H9 (cell line): ENCODE measurements at regions not wholly inside any gene's neighbourhood (a gene's known extent, or its start where the extent isn't known, plus 50 kb on each side); places are given as distances from the start of the nearest gene placed in this dataset.
"Not testable (repeated sequence)": the region's sequence is repeated elsewhere in the genome, so short reads cannot be mapped to it uniquely, and the experiment has no call there.

ENCODE experiments used
- DNase-seq: peaks from one replicate; pipeline ENCODE4 v3.0.0-alpha.2; 2017
- H2AFZ ChIP-seq: one replicate; pipeline ENCODE4 v1.6.1; 2013; ENCODE audit warnings: mild to moderate bottlenecking, low read length, control low read depth, moderate library complexity
- H2AK5ac ChIP-seq: 2 replicates; pipeline ENCODE4 v1.6.1; 2013; ENCODE audit warnings: low read length, control low read depth, mixed read lengths; ENCODE audit not compliant: insufficient read length
- H2BK120ac ChIP-seq: one replicate; pipeline ENCODE4 v1.6.1; 2013; ENCODE audit warnings: low read depth, mild to moderate bottlenecking, low read length, control low read depth, inconsistent platforms; ENCODE audit not compliant: poor library complexity, severe bottlenecking
- H2BK12ac ChIP-seq: 2 replicates; pipeline ENCODE4 v1.6.1; 2013; ENCODE audit warnings: low read length, control low read depth, mixed read lengths, low read depth; ENCODE audit not compliant: insufficient read length
- H2BK15ac ChIP-seq: 2 replicates; pipeline ENCODE4 v1.6.1; 2013; ENCODE audit warnings: low read depth, low read length, control low read depth
- H2BK20ac ChIP-seq: one replicate; pipeline ENCODE4 v1.6.1; 2013; ENCODE audit warnings: low read depth, mild to moderate bottlenecking, low read length, control low read depth, inconsistent platforms; ENCODE audit not compliant: poor library complexity, severe bottlenecking
- H2BK5ac ChIP-seq: 2 replicates; pipeline ENCODE4 v1.6.1; 2013; ENCODE audit warnings: low read length, control low read depth, mixed read lengths; ENCODE audit not compliant: insufficient read length
- H3K14ac ChIP-seq: 2 replicates; pipeline ENCODE4 v1.6.1; 2013; ENCODE audit warnings: low read length, control low read depth; ENCODE audit not compliant: insufficient read depth
- H3K18ac ChIP-seq: 2 replicates; pipeline ENCODE4 v1.6.1; 2013; ENCODE audit warnings: low read depth, mild to moderate bottlenecking, mixed read lengths, low read length, control low read depth; ENCODE audit not compliant: insufficient read length
- H3K23ac ChIP-seq: 2 replicates; pipeline ENCODE4 v1.6.1; 2013; ENCODE audit warnings: low read length, control low read depth, mixed read lengths, low read depth; ENCODE audit not compliant: insufficient read length
- H3K23me2 ChIP-seq: 2 replicates; pipeline ENCODE4 v1.6.1; 2013; ENCODE audit warnings: low read depth, mild to moderate bottlenecking, mixed read lengths, low read length, control low read depth; ENCODE audit not compliant: insufficient read length, poor library complexity, severe bottlenecking
- H3K27ac ChIP-seq: 2 replicates; pipeline ENCODE4 v1.5.1; 2013; ENCODE audit warnings: low read length, control low read depth, mixed read lengths, low read depth; ENCODE audit not compliant: insufficient read length
- H3K27me3 ChIP-seq: 2 replicates; pipeline ENCODE4 v1.6.1; 2013; ENCODE audit warnings: low read length, control low read depth, inconsistent platforms; ENCODE audit not compliant: insufficient read depth
- H3K4ac ChIP-seq: 2 replicates; pipeline ENCODE4 v1.6.1; 2013; ENCODE audit warnings: low read depth, mild to moderate bottlenecking, control low read depth, inconsistent platforms, low read length, moderate library complexity
- H3K4me1 ChIP-seq: 2 replicates; pipeline ENCODE4 v1.6.1; 2013; ENCODE audit warnings: low read length, control low read depth, inconsistent platforms; ENCODE audit not compliant: insufficient read depth
- H3K4me2 ChIP-seq: 2 replicates; pipeline ENCODE4 v1.6.1; 2013; ENCODE audit warnings: low read length, control low read depth, mixed read lengths; ENCODE audit not compliant: insufficient read length, insufficient read depth
- H3K56ac ChIP-seq: 2 replicates; pipeline ENCODE4 v1.6.1; 2013; ENCODE audit warnings: low read depth, mild to moderate bottlenecking, mixed read lengths, low read length, control low read depth; ENCODE audit not compliant: insufficient read length
- H3K79me1 ChIP-seq: 2 replicates; pipeline ENCODE4 v1.6.1; 2013; ENCODE audit warnings: low read depth, mild to moderate bottlenecking, moderate library complexity, low read length, control low read depth, inconsistent platforms; ENCODE audit not compliant: insufficient read depth, poor library complexity, severe bottlenecking
- H3K79me2 ChIP-seq: 2 replicates; pipeline ENCODE4 v1.6.1; 2013; ENCODE audit warnings: low read length, control low read depth, inconsistent platforms; ENCODE audit not compliant: insufficient read depth
- H3K9ac ChIP-seq: 2 replicates; pipeline ENCODE4 v1.6.1; 2013; ENCODE audit warnings: low read length, control low read depth, mixed read lengths; ENCODE audit not compliant: insufficient read length; ENCODE audit errors: extremely low read depth
- H3K9me3 ChIP-seq: one replicate; pipeline ENCODE4 v1.6.1; 2013; ENCODE audit warnings: low read depth, low read length, inconsistent platforms; ENCODE audit not compliant: control insufficient read depth
- H3T11ph ChIP-seq: one replicate; pipeline ENCODE4 v1.6.1; 2013; ENCODE audit warnings: mild to moderate bottlenecking, low read length, control low read depth, inconsistent platforms
- H4K20me1 ChIP-seq: one replicate; pipeline ENCODE4 v1.6.1; 2013; ENCODE audit not compliant: control insufficient read depth, insufficient read length, insufficient read depth
- H4K5ac ChIP-seq: 2 replicates; pipeline ENCODE4 v1.6.1; 2013; ENCODE audit warnings: low read depth, mild to moderate bottlenecking, mixed read lengths, low read length, control low read depth; ENCODE audit not compliant: insufficient read length
- H4K8ac ChIP-seq: replicated peaks from 2 replicates; pipeline ENCODE4 v1.6.1; 2013; ENCODE audit warnings: low read length, control low read depth, mixed read lengths, low read depth; ENCODE audit not compliant: insufficient read length
- H4K91ac ChIP-seq: 2 replicates; pipeline ENCODE4 v1.6.1; 2013; ENCODE audit warnings: low read depth, mild to moderate bottlenecking, moderate library complexity, mixed read lengths, low read length, control low read depth; ENCODE audit not compliant: insufficient read length
- H3K27ac Mint-ChIP-seq, 3 experiments: 2 replicates in 2 of 3; 3 replicates in 1 of 3; pipeline ENCODE4 v1.8.0; 2020 to 2021; ENCODE audit warnings: mixed read lengths in 3 of 3, mild to moderate bottlenecking in 1 of 3, moderate library complexity in 1 of 3
- H3K27me3 Mint-ChIP-seq: 2 replicates; pipeline ENCODE4 v1.8.0; 2021; ENCODE audit warnings: low read depth, mild to moderate bottlenecking, moderate library complexity, mixed read lengths
- H3K36me3 Mint-ChIP-seq, 3 experiments: 2 replicates in 2 of 3; 3 replicates in 1 of 3; pipeline ENCODE4 v1.8.0; 2020 to 2021; ENCODE audit warnings: low read depth in 3 of 3, mixed read lengths in 3 of 3; ENCODE audit not compliant: insufficient read depth in 1 of 3
- H3K4me1 Mint-ChIP-seq, 2 experiments: 2 replicates each; pipeline ENCODE4 v1.8.0; 2020; ENCODE audit warnings: mixed read lengths in 2 of 2
- H3K4me3 Mint-ChIP-seq, 2 experiments: 2 replicates in 1 of 2; 3 replicates in 1 of 2; pipeline ENCODE4 v1.8.0; 2020 to 2021; ENCODE audit warnings: mild to moderate bottlenecking in 2 of 2, mixed read lengths in 2 of 2, moderate library complexity in 1 of 2
- H3K9me3 Mint-ChIP-seq, 2 experiments: 2 replicates in 1 of 2; 3 replicates in 1 of 2; pipeline ENCODE4 v1.8.0; 2020; ENCODE audit warnings: mild to moderate bottlenecking in 2 of 2, mixed read lengths in 2 of 2, moderate library complexity in 1 of 2
- WGBS: extraction: QIAGEN DNeasy Blood & Tissue Kit; methylation state at CpG from one replicate; pipeline ENCODE4 v1.1.7; 2013; ENCODE audit warnings: missing lambda C conversion rate, low lambda C conversion rate, mixed read lengths; ENCODE audit not compliant: insufficient read length; ENCODE audit errors: extremely low coverage; 5-methylcytosine and 5-hydroxymethylcytosine counted together
- TF ChIP-seq, protein P1 (sequence below): fragments of 200-600 bp; sonication (generic); conservative IDR thresholded peaks from 3 replicates; pipeline ENCODE4 v1.8.0; 2021; ENCODE audit warnings: antibody characterized with exemption, mild to moderate bottlenecking

DNA sequence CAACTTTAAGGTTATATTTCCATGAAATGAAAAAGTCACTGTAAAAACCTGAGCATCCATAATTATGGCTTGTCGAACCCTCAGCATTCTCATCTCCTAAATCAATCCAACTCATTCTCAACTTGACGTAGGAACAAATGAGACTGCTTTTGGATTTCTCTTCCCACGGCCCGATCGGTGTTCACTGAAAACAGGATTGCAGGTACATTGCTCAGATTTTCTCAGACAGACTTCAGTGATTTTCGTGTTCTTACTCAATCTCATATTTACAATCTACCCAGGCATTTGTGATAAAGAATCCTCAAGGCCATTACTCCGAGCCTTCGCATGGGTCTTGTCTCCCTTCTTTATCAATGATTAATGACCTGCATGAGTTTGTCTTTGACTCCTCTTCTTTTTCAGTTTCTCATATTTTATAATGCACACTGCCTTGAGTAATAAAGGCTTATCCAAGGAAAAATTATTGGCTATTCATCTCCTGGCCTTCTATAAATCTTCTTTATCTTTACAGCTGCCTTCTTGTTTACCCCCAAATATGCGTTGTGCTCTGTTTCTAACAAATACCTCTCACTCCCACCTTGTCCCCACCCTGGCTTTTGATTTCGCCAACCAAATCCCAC is 90.4 kb upstream of the MYO3A start:
- H4K8ac ChIP-seq: no peak overlapping the region

DNA sequence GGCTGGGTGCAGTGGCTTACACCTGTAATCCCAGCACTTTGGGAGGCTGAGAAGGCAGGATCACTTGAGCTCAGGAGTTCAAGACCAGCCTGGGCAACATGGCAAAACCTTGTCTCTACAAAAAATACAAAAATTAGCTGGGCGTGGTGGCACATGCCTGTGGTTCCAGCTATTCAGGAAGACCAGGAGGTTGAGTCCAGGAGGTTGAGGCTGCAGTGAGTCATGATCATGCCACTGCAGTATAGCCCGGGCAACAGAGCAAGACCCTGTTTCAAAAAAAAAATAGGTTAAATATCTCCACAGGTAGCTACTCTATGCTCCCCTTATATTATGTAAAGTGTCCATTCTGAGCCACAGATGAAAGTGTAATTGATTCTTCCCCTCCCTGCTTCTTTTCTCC is 89.3 kb upstream of the MYO3A start:
- H3K27me3 Mint-ChIP-seq, H3K27ac Mint-ChIP-seq, H3K23ac ChIP-seq: not testable (repeated sequence)

More for the DNA sequence above, 90.4 kb upstream of the MYO3A start:
- no peaks in the 10 kb centered on the region for H3K79me2 ChIP-seq
- H3K14ac ChIP-seq: no peak overlapping the region
- H2BK120ac ChIP-seq: no peak overlapping the region
- no peak overlapping the region for H4K5ac ChIP-seq
- H2BK12ac ChIP-seq: no peak overlapping the region
- DNase-seq: no peak
- H3K4me1 ChIP-seq: no peaks in the 10 kb centered on the region
- H3K9ac ChIP-seq: no peak overlapping the region
- no peak overlapping the region for H3K18ac ChIP-seq
- H3K27ac Mint-ChIP-seq: no peak overlapping the region
- no peak overlapping the region for H3K27ac ChIP-seq
- TF ChIP-seq, protein P1, sequence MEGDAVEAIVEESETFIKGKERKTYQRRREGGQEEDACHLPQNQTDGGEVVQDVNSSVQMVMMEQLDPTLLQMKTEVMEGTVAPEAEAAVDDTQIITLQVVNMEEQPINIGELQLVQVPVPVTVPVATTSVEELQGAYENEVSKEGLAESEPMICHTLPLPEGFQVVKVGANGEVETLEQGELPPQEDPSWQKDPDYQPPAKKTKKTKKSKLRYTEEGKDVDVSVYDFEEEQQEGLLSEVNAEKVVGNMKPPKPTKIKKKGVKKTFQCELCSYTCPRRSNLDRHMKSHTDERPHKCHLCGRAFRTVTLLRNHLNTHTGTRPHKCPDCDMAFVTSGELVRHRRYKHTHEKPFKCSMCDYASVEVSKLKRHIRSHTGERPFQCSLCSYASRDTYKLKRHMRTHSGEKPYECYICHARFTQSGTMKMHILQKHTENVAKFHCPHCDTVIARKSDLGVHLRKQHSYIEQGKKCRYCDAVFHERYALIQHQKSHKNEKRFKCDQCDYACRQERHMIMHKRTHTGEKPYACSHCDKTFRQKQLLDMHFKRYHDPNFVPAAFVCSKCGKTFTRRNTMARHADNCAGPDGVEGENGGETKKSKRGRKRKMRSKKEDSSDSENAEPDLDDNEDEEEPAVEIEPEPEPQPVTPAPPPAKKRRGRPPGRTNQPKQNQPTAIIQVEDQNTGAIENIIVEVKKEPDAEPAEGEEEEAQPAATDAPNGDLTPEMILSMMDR: no peak
- H3K27me3 Mint-ChIP-seq: peaks cover 1% of the 10 kb centered on the region; the same call in 1 of the 2 replicates
- no peak overlapping the region for H2BK5ac ChIP-seq
- no peak overlapping the region for H2AFZ ChIP-seq
- no CpG with 5 or more reads among the region's 10 CpGs for WGBS
- H3K4me3 Mint-ChIP-seq: no peak overlapping the region
- no peak overlapping the region for H2AK5ac ChIP-seq
- no peaks in the 10 kb centered on the region for H3K4me1 Mint-ChIP-seq
- no peak overlapping the region for H3K56ac ChIP-seq
- no peak overlapping the region for H3T11ph ChIP-seq
- H3K36me3 Mint-ChIP-seq: no peaks in the 10 kb centered on the region; a peak in 1 of 7 replicates
- H3K23me2 ChIP-seq: no peaks in the 10 kb centered on the region
- no peaks in the 10 kb centered on the region for H3K79me1 ChIP-seq
- H3K23ac ChIP-seq: no peak overlapping the region
- no peaks in the 10 kb centered on the region for H3K9me3 ChIP-seq
- H2BK15ac ChIP-seq: no peak overlapping the region
- H2BK20ac ChIP-seq: no peak overlapping the region
- no peak overlapping the region for H3K4ac ChIP-seq
- no peaks in the 10 kb centered on the region for H3K27me3 ChIP-seq
- no peak overlapping the region for H4K91ac ChIP-seq
- no peak overlapping the region for H3K4me2 ChIP-seq
- no peaks in the 10 kb centered on the region for H4K20me1 ChIP-seq
- no peaks in the 10 kb centered on the region for H3K9me3 Mint-ChIP-seq

More for the DNA sequence above, 89.3 kb upstream of the MYO3A start:
- WGBS: no CpG with 5 or more reads among the region's 2 CpGs
- H3K4me1 Mint-ChIP-seq, H4K8ac ChIP-seq, H3K9ac ChIP-seq, H2BK12ac ChIP-seq, H3K4me1 ChIP-seq, H3K9me3 Mint-ChIP-seq, H4K5ac ChIP-seq, H2BK5ac ChIP-seq, H2BK20ac ChIP-seq, H3K79me2 ChIP-seq, H3K9me3 ChIP-seq, H2BK15ac ChIP-seq, H3K4me3 Mint-ChIP-seq, H4K91ac ChIP-seq, H3K23me2 ChIP-seq, H2BK120ac ChIP-seq, H3K27me3 ChIP-seq, DNase-seq, H3K36me3 Mint-ChIP-seq, H4K20me1 ChIP-seq, H2AK5ac ChIP-seq, H3K14ac ChIP-seq, H3T11ph ChIP-seq, H3K79me1 ChIP-seq, H3K27ac ChIP-seq, H3K4ac ChIP-seq, H3K18ac ChIP-seq, H2AFZ ChIP-seq, H3K4me2 ChIP-seq, H3K56ac ChIP-seq: not testable (repeated sequence)
